Bronchial epithelial cell (primary cell): ENCODE measurements at regions not wholly inside any gene's neighbourhood (a gene's known extent, or its start where the extent isn't known, plus 50 kb on each side); places are given as distances from the start of the nearest gene placed in this dataset.

Experiments used
- DNase-seq: peaks from one replicate; pipeline ENCODE4 v3.0.0-alpha.2; 2010; ENCODE audit warnings: low read depth
- FAIRE-seq: peaks from 2 replicates; lab custom pipeline; 2011; peaks lifted over from hg19 to GRCh38; lab: Jason Lieb, UNC
- H3K27me3 ChIP-seq: 2 replicates; pipeline ENCODE4 v1.5.1; 2011; ENCODE audit warnings: low read length; ENCODE audit not compliant: control insufficient read depth, insufficient read depth
- H3K36me3 ChIP-seq: 2 replicates; pipeline ENCODE4 v1.5.1; 2011; ENCODE audit warnings: low read length; ENCODE audit not compliant: control insufficient read depth, insufficient read depth
- H3K4me3 ChIP-seq: 2 replicates; pipeline ENCODE4 v1.5.1; 2011; ENCODE audit warnings: mild to moderate bottlenecking, low read depth, low read length, control low read depth
- CTCF ChIP-seq: IDR thresholded peaks from 2 replicates; pipeline ENCODE4 v1.5.1; 2011; ENCODE audit warnings: mild to moderate bottlenecking, moderate library complexity, low read length, control low read depth, inconsistent platforms; ENCODE audit not compliant: insufficient read depth, severe bottlenecking

DNA sequence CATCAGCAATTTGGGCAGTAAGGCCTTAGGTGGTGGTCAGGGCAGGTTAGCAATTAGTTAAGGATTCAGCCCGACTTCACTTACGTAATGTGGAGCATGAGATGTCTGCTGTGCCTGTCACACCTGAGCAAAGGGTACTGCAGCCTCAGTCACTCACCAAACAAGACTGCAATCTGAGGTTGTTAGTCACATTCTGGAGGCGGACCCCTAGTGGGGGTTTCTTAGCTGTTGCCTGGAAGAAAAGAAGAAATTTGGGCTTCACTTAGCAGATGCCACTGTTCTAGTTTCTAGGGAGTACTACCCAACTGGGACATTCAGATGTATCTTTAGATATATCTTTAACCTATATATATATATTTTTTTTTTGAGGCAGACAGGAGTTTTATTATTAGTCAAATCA lies 529.9 kb downstream of the SLC4A3 start:
- H3K36me3 ChIP-seq, result no peaks in the 10 kb centered on the region
- DNase-seq (no peak), FAIRE-seq (no peak)
- TF ChIP-seq CTCF, result no peak
- H3K4me3 ChIP-seq, result no peak overlapping the region
- no peaks in the 10 kb centered on the region for H3K27me3 ChIP-seq

GRCh38 chr2:220159738-220160137 lies 532.3 kb downstream of the SLC4A3 start:
- DNase-seq, result no peak
- Histone ChIP-seq H3K36me3 (no peaks in the 10 kb centered on the region), H3K4me3 (no peak overlapping the region), H3K27me3 (no peaks in the 10 kb centered on the region)
- FAIRE-seq, result no peak
- no peak for TF ChIP-seq CTCF

GRCh38 chr2:220162320-220162719 lies 534.9 kb downstream of the SLC4A3 start:
- TF ChIP-seq CTCF, result no peak
- H3K4me3 ChIP-seq, result no peak overlapping the region
- H3K27me3 ChIP-seq, result no peaks in the 10 kb centered on the region
- no peak for FAIRE-seq
- H3K36me3 ChIP-seq, result no peaks in the 10 kb centered on the region
- DNase-seq, result peak; percentile 49

- Histone ChIP-seq H3K4me3 (no peak overlapping the region), H3K36me3 (no peaks in the 10 kb centered on the region), H3K27me3 (no peaks in the 10 kb centered on the region)
- TF ChIP-seq CTCF, result no peak
- DNase-seq, result peak; percentile 30
- no peak for FAIRE-seq
Measured at GRCh38 chr2:220163486-220163885, 536.1 kb downstream of the SLC4A3 start.

- H3K27me3 ChIP-seq, result no peaks in the 10 kb centered on the region
- FAIRE-seq, result no peak
- H3K36me3 ChIP-seq, result no peaks in the 10 kb centered on the region
- TF ChIP-seq CTCF, result peak; percentile 56
- no peak overlapping the region for H3K4me3 ChIP-seq
- peak; percentile 66 for DNase-seq
Measured at GRCh38 chr2:220165401-220165800, 538.0 kb downstream of the SLC4A3 start.

DNA sequence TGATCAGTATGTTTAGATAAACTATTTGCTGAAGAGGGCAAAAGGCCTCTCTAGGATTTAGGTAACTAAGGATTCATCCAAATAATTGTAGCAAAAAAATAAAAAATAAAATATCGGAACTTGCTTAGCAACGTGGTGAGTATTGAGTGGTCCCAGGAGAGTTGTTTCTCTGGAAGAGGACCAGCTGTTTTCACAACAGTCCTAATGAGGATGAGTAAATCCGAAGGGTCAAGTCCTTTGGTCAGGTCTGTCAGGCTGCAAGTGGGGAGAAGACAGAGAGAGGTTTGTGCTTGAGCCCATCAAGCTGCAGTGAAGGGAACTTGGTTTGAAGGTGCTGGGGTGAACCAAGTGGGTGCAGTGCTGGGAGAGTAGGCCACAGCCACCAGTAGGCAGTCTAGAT lies 539.2 kb downstream of the SLC4A3 start:
- Histone ChIP-seq H3K27me3 (no peaks in the 10 kb centered on the region), H3K4me3 (no peak overlapping the region), H3K36me3 (no peaks in the 10 kb centered on the region)
- TF ChIP-seq CTCF, result no peak
- FAIRE-seq, result peak; percentile 94
- DNase-seq, result no peak
